ENCODE measurements at regions not wholly inside any gene's neighbourhood (a gene's known extent, or its start where the extent isn't known, plus 50 kb on each side); places are given as distances from the start of the nearest gene placed in this dataset.

- DNase-seq: no peak
- Mint-ChIP-seq H3K4me1 (no peaks in the 10 kb centered on the region), H3K27ac (no peak overlapping the region), H3K4me3 (no peak overlapping the region), H3K27me3 (no peaks in the 10 kb centered on the region), H3K36me3 (ENCODE audit: low read depth) (no peaks in the 10 kb centered on the region), H3K9me3 (peaks cover 3% of the 10 kb centered on the region)
- intact Hi-C loops (cut with micrococcal nuclease): no loop called here
Measured at GRCh38 chr20:60986506-60987156, 265.4 kb upstream of the CDH4 start.

GRCh38 chr20:60990061-60990460 is 262.0 kb upstream of the CDH4 start:
- H3K4me3 Mint-ChIP-seq: no peak overlapping the region
- no peaks in the 10 kb centered on the region for H3K36me3 Mint-ChIP-seq (ENCODE audit: low read depth)
- no peaks in the 10 kb centered on the region for H3K27me3 Mint-ChIP-seq
- no peaks in the 10 kb centered on the region for H3K9me3 Mint-ChIP-seq
- H3K27ac Mint-ChIP-seq: no peak overlapping the region
- intact Hi-C loops (cut with micrococcal nuclease): no loop called here
- no peak for DNase-seq
- H3K4me1 Mint-ChIP-seq: no peaks in the 10 kb centered on the region

DNA sequence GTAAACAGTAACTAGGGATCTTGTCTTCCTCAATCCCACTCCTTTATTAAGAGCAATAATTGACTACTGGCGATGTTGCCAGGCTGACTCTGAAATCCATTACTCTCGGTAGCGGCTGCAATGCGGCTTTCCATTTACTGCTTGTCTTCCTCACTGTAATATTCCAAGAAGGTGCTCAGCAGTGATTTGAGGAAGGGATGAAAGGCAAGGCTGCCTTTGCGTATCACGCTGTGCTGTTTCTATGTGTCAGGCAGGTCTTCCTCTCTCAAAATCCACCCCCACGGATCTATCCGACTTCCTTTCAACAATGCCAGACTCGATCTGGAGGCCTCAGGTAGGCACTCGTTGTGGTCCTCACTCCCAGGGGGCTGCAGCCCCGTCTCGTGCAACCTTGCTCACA is 261.4 kb upstream of the CDH4 start:
- Mint-ChIP-seq H3K27me3 (no peaks in the 10 kb centered on the region), H3K4me3 (no peak overlapping the region), H3K36me3 (ENCODE audit: low read depth) (no peaks in the 10 kb centered on the region), H3K4me1 (no peaks in the 10 kb centered on the region), H3K9me3 (no peaks in the 10 kb centered on the region), H3K27ac (no peak overlapping the region)
- no peak for DNase-seq
- intact Hi-C loops (cut with micrococcal nuclease): no loop called here

DNA sequence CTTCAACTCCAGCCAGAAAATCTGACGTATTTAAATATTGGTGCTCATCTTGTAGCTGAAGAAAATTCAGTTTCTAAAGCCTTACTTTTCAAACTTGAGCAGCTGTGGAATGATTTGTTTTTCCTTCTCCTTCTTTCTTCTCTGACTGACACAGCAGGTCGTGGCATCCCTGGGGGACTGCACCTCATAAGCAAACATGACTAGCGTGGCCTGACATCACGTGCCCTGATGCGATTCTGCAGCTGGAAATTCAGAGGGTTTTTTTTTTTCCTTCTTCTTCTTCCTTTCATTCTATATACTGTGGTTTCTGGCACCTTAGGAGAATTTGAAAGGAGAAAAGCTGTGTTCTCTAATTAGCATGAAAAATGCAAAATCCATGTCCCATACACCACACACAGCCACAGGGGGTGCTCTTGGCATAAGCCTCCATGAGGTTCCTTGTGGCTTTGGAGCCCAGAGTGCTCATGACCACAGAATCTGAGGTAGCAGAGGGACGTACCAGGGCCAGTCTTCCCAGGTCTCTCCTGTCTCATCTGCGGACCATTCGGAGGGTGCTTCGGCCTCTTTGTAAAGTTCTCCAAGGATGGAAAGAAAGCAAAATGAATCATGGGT is 258.5 kb upstream of the CDH4 start:
- Mint-ChIP-seq H3K27me3 (no peaks in the 10 kb centered on the region), H3K4me3 (no peak overlapping the region), H3K36me3 (ENCODE audit: low read depth) (no peaks in the 10 kb centered on the region), H3K9me3 (no peaks in the 10 kb centered on the region), H3K4me1 (no peaks in the 10 kb centered on the region), H3K27ac (no peak overlapping the region)
- no peak for DNase-seq
- intact Hi-C loops (cut with micrococcal nuclease): no loop called here

- no peak for DNase-seq
- H3K36me3 Mint-ChIP-seq (ENCODE audit: low read depth): no peaks in the 10 kb centered on the region
- no peaks in the 10 kb centered on the region for H3K9me3 Mint-ChIP-seq
- intact Hi-C loops (cut with micrococcal nuclease): no loop called here
- no peak overlapping the region for H3K4me3 Mint-ChIP-seq
- no peaks in the 10 kb centered on the region for H3K4me1 Mint-ChIP-seq
- H3K27me3 Mint-ChIP-seq: no peaks in the 10 kb centered on the region
- no peak overlapping the region for H3K27ac Mint-ChIP-seq
Measured at GRCh38 chr20:60999250-60999649, 252.8 kb upstream of the CDH4 start.

GRCh38 chr20:61002090-61002489 is 250.0 kb upstream of the CDH4 start:
- Mint-ChIP-seq H3K27me3 (no peaks in the 10 kb centered on the region), H3K36me3 (ENCODE audit: low read depth) (no peaks in the 10 kb centered on the region), H3K9me3 (no peaks in the 10 kb centered on the region), H3K27ac (no peak overlapping the region), H3K4me1 (no peaks in the 10 kb centered on the region), H3K4me3 (no peak overlapping the region)
- DNase-seq: no peak
- intact Hi-C loops (cut with micrococcal nuclease): no loop called here

- Mint-ChIP-seq H3K27me3 (no peaks in the 10 kb centered on the region), H3K4me3 (no peak overlapping the region), H3K36me3 (ENCODE audit: low read depth) (no peaks in the 10 kb centered on the region), H3K27ac (no peak overlapping the region), H3K9me3 (peaks cover 9% of the 10 kb centered on the region), H3K4me1 (no peaks in the 10 kb centered on the region)
- intact Hi-C loops (cut with micrococcal nuclease): no loop called here
- no peak for DNase-seq
Measured at GRCh38 chr20:61014491-61014890, 237.6 kb upstream of the CDH4 start.

- Mint-ChIP-seq H3K9me3 (peaks cover 9% of the 10 kb centered on the region), H3K4me1 (no peaks in the 10 kb centered on the region), H3K4me3 (no peak overlapping the region), H3K36me3 (ENCODE audit: low read depth) (no peaks in the 10 kb centered on the region), H3K27me3 (no peaks in the 10 kb centered on the region), H3K27ac (no peak overlapping the region)
- no peak for DNase-seq
- intact Hi-C loops (cut with micrococcal nuclease): no loop called here
Measured at GRCh38 chr20:61015602-61016001, 236.5 kb upstream of the CDH4 start.

- no peak overlapping the region for H3K4me3 Mint-ChIP-seq
- H3K36me3 Mint-ChIP-seq (ENCODE audit: low read depth): no peaks in the 10 kb centered on the region
- H3K27ac Mint-ChIP-seq: no peak overlapping the region
- H3K4me1 Mint-ChIP-seq: no peaks in the 10 kb centered on the region
- intact Hi-C loops (cut with micrococcal nuclease): no loop called here
- no peaks in the 10 kb centered on the region for H3K27me3 Mint-ChIP-seq
- DNase-seq: no peak
- peaks cover 9% of the 10 kb centered on the region for H3K9me3 Mint-ChIP-seq
Measured at GRCh38 chr20:61019322-61019721, 232.7 kb upstream of the CDH4 start.

DNA sequence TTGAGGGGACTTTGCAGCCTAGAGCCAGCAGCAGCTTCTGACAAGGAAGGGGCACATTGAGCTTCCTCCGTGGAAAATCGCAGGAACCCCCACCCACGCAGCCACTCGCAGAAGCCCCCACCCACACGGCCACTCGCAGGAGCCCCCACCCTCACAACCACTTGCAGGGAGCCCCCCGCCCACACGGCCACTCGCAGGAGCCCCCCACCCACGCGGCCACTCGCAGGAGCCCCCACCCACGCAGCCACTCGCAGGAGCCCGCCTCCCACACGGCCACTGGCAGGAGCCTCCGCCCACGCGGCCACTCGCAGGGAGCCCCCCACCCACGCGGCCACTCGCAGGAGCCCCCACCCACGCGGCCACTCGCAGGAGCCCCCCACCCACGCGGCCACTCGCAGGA is 228.4 kb upstream of the CDH4 start:
- no peaks in the 10 kb centered on the region for H3K4me1 Mint-ChIP-seq
- peaks cover 7% of the 10 kb centered on the region for H3K9me3 Mint-ChIP-seq
- intact Hi-C loops (cut with micrococcal nuclease): no loop called here
- no peak overlapping the region for H3K4me3 Mint-ChIP-seq
- no peak overlapping the region for H3K27ac Mint-ChIP-seq
- H3K36me3 Mint-ChIP-seq (ENCODE audit: low read depth): no peaks in the 10 kb centered on the region
- no peaks in the 10 kb centered on the region for H3K27me3 Mint-ChIP-seq
- no peak for DNase-seq

DNA sequence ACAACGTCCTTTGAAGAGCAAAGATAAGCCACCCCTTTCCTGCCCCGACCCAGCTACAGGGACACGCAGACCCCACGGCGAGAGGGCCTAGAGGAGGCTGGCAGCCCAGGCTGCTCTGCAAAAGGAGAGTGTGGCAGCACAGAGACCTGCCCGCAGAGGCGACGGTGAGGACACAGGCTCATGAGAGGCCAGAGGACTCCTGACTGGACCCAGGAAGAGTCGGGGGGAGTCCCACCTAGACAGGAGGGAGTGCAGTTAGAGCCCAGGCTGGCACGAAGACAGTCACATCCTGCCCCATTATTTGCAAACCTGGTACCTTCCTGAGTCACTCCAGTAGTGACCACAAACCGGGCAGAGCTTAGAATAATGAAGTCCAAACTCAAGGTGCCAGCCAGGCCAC is 227.7 kb upstream of the CDH4 start:
- Mint-ChIP-seq H3K36me3 (ENCODE audit: low read depth) (no peaks in the 10 kb centered on the region), H3K27me3 (no peaks in the 10 kb centered on the region), H3K27ac (no peak overlapping the region), H3K4me3 (no peak overlapping the region), H3K4me1 (no peaks in the 10 kb centered on the region), H3K9me3 (peaks cover 3% of the 10 kb centered on the region)
- DNase-seq: no peak
- intact Hi-C loops (cut with micrococcal nuclease): no loop called here

DNA sequence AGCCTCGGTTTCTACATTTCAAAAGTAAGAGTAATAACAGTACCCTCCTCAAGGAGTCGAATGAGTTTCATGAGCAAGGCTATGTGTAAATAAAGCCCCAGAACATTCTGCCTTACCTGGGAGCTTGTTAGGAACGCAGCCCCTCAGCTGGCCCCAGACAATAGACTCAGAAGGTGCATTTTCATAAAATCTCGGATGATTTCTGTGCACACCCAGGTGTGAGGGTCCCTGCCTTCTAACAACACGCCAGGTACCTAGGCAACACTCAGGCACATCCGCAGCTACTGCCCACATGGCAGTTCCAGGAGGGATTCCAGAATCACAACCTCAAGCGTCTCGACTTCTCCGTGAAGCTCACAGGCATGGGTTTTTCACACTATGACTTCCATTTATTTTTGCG is 226.5 kb upstream of the CDH4 start:
- Mint-ChIP-seq H3K27ac (no peak overlapping the region), H3K27me3 (no peaks in the 10 kb centered on the region), H3K4me1 (no peaks in the 10 kb centered on the region), H3K9me3 (peaks cover 3% of the 10 kb centered on the region), H3K36me3 (ENCODE audit: low read depth) (no peaks in the 10 kb centered on the region), H3K4me3 (no peak overlapping the region)
- no peak for DNase-seq
- intact Hi-C loops (cut with micrococcal nuclease): no loop called here

GRCh38 chr20:61026173-61026572 is 225.9 kb upstream of the CDH4 start:
- Mint-ChIP-seq H3K4me3 (no peak overlapping the region), H3K9me3 (peaks cover 3% of the 10 kb centered on the region), H3K27ac (no peak overlapping the region), H3K36me3 (ENCODE audit: low read depth) (no peaks in the 10 kb centered on the region), H3K4me1 (no peaks in the 10 kb centered on the region), H3K27me3 (no peaks in the 10 kb centered on the region)
- intact Hi-C loops (cut with micrococcal nuclease): no loop called here
- no peak for DNase-seq

DNA sequence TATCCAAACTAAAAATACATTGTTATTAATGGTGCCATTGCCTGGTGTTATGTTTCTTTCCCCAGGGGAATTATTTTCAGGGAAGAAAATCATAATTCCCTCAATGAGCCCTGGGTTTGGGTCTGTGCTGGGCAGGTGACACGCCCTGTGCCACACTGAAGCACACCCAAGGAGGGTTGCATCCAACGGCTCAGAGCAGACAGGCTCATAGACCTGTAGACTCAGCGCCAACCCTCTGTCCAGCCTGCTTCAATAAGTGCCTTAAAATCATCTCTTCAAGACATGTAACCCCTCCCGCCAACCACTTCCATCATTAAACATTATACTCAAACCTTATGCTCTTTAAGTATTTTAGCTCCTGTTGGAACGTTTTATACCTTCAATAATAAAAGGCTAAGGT is 225.3 kb upstream of the CDH4 start:
- no peaks in the 10 kb centered on the region for H3K27me3 Mint-ChIP-seq
- no peaks in the 10 kb centered on the region for H3K36me3 Mint-ChIP-seq (ENCODE audit: low read depth)
- intact Hi-C loops (cut with micrococcal nuclease): no loop called here
- H3K27ac Mint-ChIP-seq: no peak overlapping the region
- DNase-seq: no peak
- H3K9me3 Mint-ChIP-seq: peaks cover 3% of the 10 kb centered on the region
- no peaks in the 10 kb centered on the region for H3K4me1 Mint-ChIP-seq
- no peak overlapping the region for H3K4me3 Mint-ChIP-seq

DNA sequence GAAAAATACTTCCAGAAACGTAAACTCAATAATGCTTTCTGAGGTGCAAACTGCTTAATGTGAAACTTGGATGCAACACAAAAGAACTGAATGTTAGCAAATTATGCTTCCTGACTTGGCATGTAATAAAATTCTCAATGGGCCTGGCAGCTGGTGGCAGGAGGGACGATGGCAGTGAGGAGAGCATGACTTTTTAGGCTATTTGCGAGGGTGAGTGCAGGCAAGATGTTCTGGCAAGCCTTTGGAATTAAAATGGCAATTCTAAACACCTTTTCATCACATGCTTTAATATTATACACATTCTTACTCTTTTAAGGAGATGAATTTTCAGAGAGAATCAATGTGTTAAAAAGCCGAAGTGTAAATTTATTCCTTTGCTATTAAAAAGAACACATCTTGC is 224.8 kb upstream of the CDH4 start:
- Mint-ChIP-seq H3K27me3 (no peaks in the 10 kb centered on the region), H3K4me1 (no peaks in the 10 kb centered on the region), H3K27ac (no peak overlapping the region), H3K36me3 (ENCODE audit: low read depth) (no peaks in the 10 kb centered on the region), H3K9me3 (peaks cover 3% of the 10 kb centered on the region), H3K4me3 (no peak overlapping the region)
- intact Hi-C loops (cut with micrococcal nuclease): no loop called here
- no peak for DNase-seq
